ENCODE measurements at regions not wholly inside any gene's neighbourhood (a gene's known extent, or its start where the extent isn't known, plus 50 kb on each side); places are given as distances from the start of the nearest gene placed in this dataset.
"Not testable (repeated sequence)": the region's sequence is repeated elsewhere in the genome, so short reads cannot be mapped to it uniquely, and the experiment has no call there.

DNA sequence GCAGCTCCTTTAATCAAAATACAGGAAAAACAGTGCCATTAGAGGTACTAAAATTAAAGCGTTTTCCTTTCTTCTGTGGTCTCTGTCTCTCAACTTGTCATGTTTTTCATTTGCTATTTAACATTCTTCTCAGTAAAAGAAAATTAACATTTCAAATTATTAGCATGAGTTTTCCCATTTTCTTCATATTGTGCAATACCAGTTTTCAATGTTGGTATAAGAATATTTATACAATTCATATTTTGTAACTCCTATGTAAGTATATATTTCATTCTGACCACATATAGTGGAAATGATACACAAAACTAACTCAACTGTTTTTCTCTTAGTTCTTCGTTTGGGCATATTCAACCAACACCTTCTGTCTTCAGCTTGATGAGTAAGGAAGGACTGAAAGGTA is 308.3 kb downstream of the HS3ST1 start:
- DNase-seq (ENCODE audit: low spot score) = no peak

DNA sequence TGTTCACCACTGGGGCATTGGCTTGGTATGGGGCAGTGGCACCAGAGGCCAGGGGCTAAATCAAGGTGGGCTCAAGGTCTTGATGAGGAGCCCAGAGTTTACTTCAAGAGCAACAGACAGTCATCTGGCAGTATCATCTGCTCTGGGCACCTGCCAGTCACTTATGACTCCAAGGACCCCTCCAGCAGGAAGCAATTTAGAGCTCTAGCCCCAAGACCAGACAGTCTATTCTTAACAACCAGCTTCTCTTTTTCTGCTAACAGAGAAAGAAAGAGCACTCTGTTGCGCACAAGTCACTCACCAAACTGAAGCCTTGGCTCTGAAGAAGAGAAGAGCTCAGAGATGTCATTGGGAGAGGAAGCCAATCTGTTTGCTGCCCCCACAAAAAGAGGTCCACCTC is 309.2 kb downstream of the HS3ST1 start:
- DNase-seq (ENCODE audit: low spot score) = no peak

DNA sequence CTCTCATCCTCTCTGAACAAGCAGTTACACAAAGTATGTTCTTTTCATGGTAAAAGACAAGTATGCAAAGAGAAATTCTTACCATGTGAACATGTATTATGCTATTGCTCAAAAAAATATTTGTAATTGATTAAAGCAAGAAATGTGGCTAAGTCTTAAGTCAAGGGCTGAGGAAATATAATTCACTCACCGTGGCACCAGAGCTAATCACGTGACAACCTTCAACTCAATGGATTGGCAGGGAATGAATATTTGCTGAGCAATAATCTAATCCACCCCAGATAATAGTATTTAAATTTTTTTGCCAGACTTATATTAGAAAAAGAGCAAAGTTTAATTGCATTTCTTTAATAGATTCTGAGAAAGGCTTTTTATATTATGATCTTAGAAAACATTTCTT is 310.2 kb downstream of the HS3ST1 start:
- no peak for DNase-seq (ENCODE audit: low spot score)

DNA sequence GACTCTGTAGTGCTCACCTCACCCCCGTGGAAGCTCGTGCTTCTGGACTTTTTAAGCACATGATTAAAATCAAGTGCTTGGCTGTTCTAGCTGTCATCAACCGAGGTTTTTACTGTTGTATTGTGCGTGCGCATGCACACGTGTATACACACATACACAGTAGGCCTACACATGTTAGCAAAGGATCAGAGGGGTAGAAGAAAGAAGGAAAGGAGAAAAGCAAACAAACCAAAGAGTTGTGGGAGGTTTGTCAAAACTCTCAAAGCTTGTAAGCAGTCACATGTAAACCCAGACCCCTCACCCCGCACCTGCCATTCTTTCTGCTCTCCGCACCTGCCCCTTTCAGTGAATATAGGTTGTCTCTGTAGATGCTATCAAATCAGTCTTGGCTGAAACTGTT is 311.8 kb downstream of the HS3ST1 start:
- DNase-seq (ENCODE audit: low spot score) = no peak

DNA sequence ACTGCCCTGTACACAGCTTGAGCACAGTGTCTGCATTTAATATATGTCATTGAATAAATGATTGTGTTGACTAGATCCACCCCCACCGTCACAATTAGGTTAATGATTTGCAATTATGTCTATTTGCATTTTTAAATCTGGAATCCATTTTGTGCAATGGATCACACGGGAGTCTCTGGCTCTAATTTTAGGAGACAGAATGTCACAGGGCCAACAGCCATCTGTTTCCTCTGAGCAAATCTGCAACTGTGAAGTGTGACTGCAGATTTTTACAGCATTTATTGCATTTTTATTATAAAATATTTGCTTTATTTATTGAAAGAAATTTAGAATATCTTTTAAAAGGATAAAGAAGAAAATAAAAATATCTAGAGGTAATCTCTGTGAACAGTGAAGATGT is 316.8 kb downstream of the HS3ST1 start:
- DNase-seq (ENCODE audit: low spot score) = no peak

DNA sequence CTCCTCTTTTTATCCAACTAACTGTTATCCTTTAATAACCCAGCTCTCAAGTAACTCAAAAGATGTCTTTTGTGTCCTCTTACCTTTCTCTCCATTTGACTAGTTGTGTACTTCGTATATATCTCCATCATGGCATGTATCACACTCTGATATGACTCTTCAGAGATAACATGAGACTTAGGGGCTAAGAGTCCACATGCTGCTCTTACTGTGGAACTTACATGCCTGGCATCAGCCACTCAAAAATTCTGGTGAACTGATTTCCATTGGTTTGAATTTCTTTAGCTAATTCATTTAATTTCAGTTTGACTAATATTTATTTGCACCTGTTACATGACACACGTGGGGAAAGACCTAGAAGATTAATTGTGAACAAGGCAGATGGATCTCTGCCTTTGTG is 317.3 kb downstream of the HS3ST1 start:
- no peak for DNase-seq (ENCODE audit: low spot score)

DNA sequence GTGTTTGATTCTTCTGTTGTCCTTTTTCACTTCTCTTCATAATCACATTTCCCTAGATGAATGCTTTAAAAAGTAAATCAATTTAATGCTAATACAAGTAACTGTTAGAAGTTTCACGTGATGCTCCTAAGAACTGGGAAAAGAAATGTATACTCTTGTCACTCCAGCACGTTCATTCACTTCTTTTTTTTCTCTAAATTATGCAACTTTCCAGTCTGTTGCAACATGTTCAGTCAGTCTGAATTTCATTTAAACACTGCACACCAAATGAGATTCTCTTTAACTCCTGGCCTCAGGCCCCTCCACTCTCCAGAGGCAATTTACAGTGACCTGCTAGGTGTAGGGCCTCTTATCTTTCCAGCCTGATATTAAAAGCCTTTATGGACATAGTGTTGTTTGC is 321.9 kb downstream of the HS3ST1 start:
- DNase-seq (ENCODE audit: low spot score) = no peak

DNA sequence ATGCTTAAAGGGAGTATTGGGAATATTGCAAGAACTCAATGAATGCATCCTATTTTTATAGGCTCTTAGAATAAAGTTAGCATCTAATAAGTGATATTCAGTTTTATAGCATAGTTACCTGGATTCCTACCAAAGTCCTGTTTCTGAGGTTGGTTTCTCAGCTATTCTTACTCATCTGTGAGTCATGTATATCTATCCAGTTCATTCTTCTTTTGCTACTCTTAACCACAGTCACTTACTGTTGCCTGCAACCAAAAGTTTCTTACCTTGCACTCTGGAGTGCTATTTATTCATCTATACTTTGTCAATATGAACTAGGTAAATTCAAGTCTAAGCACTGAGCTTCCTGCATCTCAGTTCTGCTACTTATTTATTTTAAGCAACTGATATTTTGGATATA is 322.5 kb downstream of the HS3ST1 start:
- no peak for DNase-seq (ENCODE audit: low spot score)

DNA sequence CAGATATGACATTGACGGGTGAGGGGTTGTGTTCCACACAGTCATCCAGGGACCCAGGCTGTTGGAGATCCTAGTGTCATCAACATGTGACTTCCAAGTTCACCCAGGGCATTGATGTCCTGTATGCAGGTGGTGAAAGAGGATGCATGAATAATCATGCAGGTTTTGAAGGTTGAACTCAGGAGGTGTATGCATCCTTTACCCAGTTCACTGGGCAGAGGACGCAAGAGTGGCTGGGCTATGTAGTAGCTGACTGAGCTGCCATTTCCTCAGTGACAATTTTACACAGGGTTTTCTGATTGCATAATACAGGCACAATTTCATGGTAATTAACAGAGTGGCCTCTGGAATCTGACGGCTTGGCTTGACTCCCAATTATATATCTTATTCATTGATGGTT is 323.0 kb downstream of the HS3ST1 start:
- no peak for DNase-seq (ENCODE audit: low spot score)

DNA sequence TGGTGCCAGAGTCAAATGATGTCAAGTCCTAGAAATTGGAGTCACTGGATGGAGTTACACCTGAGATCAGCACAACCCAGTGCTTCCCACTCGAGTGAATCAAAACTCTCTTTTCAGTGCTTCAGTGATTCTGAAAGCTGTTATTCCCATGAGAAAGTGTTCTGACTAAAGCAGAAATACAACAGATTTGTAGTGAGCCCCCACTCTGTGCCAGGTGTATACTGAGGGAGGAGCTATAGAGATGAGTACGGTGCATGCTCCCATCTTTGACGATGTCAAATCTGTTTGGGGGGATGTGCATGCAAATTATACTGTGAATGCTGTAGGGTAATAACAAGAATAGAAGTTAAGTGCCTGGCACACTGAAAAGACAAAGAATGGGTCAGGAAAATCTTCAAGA is 330.2 kb downstream of the HS3ST1 start:
- no peak for DNase-seq (ENCODE audit: low spot score)

DNA sequence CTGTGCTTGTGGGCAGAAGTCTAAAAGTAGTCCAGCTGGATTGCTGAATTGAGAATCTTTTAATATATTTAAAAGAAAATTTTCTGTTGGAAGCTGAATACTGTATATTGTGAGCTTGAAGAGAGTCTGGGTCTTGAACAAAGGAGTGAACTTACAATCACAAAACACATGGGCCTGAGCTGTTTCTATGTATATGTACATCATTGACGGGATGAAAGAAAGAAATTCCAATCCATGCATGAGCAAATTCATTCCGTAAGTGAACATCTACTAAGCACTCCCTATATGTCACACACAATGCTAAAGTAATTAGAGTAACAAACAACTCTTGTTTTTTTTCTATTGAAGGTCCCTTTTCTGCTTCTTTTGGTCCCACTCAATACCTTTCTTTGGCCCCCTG is 331.0 kb downstream of the HS3ST1 start:
- no peak for DNase-seq (ENCODE audit: low spot score)

DNA sequence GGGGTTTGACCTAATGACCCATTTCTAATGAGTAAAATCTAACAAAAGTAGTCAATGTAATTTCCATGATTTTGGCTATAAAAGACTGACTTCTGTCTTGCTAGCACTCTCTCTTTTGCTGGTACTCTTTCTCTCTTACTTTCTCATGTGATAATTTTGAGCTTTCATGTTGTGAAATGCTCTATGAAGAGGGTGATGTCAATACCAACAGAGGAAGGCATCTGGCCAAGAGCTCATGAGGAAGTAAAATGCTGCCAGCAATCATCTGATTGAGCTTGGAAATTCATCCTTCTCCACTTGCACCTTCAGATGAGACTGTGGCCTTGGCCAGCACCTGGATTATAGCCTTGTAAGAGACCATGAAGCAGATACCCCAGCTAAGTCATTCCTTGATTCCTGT is 347.7 kb downstream of the HS3ST1 start:
- DNase-seq (ENCODE audit: low spot score) = no peak

DNA sequence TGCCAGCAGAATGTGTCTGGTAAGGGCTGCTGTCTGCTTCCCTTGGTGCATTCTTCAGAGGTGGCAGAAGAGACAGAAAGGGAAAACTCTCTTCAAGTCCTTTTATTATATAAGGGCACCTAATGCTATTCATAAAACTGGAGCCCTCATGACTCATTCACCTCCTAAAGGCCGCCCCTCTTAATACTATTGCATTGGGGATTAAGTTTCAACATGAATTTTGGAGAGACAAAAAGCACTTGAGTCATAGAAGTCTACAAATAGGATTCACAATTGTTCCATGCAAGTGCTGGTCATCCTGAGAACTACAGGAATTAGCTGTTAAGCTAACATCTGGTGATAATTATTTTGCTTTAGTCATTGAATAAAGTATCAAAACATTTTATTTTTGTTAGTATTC is 349.5 kb downstream of the HS3ST1 start:
- no peak for DNase-seq (ENCODE audit: low spot score)

DNA sequence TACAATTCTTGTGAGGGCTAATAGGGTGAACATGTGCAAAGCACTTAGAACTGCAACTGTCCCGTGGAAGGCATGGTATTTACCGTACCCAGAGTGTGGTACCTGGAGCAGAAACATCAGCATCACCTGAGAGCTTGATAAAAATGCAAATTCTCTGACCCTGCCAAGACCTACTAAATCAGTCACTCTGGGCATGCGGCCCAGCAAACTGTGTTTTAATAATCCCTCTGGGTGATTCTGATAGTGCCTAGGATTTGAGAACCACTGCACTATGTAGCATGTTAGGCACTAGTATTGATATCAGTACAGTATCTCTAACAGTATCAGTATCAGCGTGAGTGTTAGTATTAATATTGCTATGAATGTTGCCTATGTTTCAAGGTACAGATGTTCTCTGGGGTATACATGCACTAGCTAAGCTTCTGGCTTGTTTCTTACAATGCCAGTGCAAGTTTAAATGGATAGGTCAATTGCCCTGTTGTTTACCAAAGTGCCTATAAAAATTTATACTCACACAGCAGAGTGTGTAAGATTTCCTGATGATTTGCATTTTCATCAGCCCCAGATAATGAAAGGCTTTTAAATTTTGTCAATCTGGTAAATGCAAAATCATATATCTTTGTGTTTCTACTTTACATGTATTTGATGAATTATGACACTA is 354.0 kb downstream of the HS3ST1 start:
- no peak for DNase-seq (ENCODE audit: low spot score)

DNA sequence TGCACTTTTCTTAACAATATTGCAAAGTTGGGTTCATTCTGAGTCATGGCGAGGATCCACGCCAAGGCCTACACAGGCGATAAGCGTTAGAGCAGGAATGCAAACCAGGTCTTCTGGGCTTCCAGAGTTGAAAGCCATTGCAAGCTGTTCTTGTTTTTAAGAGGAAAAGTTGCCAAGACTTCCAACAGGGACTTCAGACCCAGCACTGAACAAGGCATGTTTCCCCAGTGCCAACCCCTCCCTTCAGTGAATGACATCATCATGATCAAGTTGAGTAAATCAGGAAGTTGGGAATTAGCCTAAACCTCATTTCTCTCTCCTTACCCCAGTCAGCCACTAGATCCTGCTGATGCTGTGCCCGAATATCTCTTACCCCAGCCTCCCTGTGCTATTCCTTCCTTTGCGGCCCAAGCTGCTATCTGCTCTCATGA is 355.1 kb downstream of the HS3ST1 start:
- DNase-seq (ENCODE audit: low spot score) = no peak

DNA sequence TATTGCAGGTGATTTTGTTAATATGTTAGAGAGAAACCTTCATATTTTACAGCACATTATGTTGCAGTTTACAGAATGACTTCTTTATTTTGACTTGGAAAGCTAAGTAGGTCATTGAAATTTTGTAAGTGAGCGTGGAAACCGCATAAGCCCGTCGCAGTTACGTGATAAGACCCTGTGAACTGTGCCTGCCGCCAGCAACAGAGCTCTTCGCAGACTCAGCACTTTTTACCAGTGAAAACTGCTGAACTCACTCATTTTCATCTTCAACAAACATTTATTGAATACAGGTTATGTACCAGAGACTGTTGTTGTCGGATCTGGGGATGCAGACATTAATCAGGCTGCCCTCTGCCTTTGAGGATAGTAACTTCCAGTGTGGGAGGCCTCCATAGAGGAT is 355.7 kb downstream of the HS3ST1 start:
- DNase-seq (ENCODE audit: low spot score) = no peak

DNA sequence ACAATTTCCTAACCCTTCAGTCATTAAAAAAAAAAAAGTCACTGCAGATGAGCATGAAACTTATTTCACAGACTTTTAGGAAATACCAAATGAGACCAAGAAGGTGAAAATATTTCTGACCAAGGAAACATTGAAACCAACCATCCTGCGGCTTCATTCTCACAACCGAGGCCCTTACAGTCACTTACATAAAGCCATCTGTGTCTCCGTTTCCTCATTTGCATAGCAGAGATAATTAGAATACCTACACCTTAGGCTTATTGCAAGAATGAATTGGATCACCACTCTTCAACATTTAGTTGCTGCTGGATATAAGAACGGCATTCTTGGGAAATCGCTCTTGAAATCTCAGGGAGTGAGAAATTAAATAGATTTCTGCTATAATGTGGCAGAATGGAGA is 356.2 kb downstream of the HS3ST1 start:
- no peak for DNase-seq (ENCODE audit: low spot score)

DNA sequence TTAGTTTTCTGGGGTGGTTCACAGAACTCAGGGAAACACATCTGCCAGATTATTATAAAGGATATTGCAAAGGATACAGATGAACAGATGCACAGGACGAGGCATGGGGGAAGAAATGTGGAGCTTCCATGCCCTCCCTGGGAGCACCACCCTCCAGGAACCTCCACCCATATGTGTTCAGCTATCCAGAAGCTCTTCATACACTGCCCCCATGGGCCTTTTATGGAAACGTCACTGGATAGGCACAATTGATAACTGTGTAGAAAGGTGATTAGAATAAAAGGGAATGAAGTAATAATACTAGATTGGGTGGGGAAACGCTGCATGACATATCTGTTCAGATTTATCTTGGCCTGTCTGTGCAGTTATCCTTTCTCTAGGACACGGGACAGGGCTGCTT is 357.9 kb downstream of the HS3ST1 start:
- no peak for DNase-seq (ENCODE audit: low spot score)

DNA sequence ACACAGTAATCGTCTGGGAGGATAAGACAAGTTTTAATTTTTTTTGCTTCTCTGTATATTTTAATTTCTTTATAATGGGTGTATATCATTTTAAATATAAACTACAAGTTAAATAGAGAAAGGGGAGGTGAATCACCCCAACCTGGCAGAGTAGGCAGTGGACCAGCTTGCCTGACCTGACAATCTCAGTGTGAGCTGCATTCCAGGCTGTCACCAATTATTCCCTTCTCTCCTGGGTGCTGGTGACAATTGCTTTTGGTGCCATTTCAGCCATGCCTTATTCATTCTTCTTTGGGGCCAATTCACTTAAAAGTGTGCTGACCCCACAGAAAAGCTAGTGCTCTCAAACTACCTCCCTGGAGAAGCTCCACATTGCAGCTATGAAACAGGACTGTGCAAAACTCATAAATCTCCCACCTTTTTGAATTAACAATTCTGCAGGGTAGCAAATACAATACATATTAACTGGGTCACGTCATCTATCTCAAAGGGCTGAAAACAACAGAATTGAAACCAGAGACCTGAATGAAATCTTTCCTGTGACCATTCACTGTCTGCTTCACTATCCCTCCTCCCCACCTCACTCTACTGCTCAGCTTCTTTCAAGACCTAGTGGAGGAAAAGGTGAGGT is 359.0 kb downstream of the HS3ST1 start:
- DNase-seq (ENCODE audit: low spot score) = no peak

DNA sequence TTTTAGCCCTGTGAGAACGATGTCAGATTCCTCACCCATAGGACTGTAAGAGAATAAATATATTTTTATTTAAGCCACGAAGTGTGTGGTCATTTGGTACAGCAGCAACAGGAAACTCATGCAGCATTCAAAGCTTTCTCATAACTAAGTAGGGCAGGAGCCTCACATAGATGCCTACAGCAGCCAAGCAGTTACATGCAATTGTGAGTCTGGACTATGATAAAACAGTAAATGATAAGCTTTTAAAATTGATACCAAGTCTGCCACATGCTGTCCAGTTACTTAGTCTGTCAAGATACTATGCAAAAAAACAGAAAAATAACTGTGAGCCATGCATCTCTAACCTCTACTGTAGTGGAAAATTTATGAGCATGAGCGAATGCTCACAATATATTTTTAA is 359.6 kb downstream of the HS3ST1 start:
- no peak for DNase-seq (ENCODE audit: low spot score)

DNA sequence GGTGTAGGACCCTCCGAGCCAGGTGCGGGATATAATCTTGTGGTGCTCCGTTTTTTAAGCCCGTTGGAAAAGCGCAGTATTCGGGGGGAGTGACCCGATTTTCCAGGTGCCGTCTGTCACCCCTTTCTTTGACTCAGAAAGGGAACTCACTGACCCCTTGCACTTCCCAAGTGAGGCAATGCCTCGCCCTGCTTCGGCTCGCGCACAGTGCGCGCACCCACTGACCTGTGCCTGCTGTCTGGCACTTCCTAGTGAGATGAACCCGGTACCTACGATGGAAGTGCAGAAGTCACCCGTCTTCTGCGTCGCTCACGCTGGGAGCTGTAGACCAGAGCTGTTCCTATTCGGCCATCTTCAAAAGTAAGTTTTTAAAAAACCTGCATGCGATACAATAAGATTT is 362.1 kb downstream of the HS3ST1 start:
- DNase-seq (ENCODE audit: low spot score) = not testable (repeated sequence)

DNA sequence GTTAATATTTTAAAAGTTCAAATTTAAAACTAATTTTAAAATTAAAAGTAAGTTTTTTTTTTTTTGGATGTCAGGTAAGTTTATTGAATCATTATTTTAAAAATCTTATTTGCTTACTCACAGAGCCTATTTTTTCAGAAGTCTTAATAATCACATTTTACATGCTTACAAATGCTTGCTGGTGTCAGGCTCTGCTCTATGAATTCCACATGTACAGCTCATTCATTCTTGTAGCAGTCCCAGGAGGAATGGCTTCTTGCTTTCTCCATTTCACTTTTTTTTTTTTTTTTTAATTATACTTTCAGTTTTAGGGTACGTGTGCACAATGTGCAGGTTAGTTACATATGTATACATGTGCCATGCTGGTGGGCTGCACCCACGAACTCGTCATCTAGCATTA is 368.1 kb downstream of the HS3ST1 start:
- DNase-seq (ENCODE audit: low spot score) = not testable (repeated sequence)

DNA sequence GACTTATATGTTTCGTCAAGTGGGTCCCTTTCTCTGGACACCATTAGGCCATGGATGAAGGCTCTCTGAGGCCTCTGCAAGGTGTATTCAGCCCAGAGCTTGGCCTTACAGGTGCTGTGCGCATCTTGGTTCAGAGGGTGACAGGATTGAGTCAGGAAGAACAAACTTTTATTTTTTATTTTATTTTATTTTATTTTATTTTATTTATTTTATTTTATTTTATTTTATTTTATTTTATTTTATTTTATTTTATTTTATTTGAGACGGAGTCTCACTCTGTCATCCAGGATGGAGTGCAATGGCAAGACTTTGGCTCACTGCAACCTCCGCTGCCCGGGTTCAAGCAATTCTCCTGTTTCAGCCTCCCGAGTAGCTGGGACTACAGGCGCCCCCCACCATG is 370.4 kb upstream of the CLNK start:
- DNase-seq (ENCODE audit: low spot score) = not testable (repeated sequence)

DNA sequence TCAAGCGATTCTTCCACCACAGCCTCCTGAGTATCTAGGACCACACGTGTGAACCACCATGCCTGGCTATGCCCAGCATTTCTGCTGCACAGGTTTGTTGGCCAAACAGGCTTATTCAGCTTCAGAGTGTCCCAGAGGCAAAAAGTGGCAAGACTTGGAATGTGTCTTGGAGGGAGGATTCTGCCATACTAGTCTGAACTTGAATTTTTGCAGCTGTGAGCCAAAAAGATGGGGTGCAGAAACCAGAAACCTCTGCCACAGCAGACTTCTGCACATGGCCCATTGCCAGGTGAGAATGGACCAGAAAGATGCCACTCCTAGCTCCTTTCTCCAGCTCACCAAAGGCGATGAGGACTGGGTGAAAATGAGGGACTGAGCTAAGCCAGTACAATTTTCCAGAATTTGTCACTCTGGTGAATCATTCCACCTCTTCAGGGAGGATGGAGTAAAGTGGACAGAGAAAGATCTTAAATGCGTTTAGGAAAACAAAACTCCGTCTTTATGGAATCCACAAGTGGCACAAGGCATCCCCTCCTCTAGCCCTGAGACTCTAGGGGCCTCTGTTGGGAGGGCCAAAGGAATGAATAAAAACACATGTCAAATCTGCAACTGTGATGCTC is 369.1 kb upstream of the CLNK start:
- DNase-seq (ENCODE audit: low spot score) = no peak
